ENCODE measurements at regions not wholly inside any gene's neighbourhood (a gene's known extent, or its start where the extent isn't known, plus 50 kb on each side); places are given as distances from the start of the nearest gene placed in this dataset.
"Not testable (repeated sequence)": the region's sequence is repeated elsewhere in the genome, so short reads cannot be mapped to it uniquely, and the experiment has no call there.

DNA sequence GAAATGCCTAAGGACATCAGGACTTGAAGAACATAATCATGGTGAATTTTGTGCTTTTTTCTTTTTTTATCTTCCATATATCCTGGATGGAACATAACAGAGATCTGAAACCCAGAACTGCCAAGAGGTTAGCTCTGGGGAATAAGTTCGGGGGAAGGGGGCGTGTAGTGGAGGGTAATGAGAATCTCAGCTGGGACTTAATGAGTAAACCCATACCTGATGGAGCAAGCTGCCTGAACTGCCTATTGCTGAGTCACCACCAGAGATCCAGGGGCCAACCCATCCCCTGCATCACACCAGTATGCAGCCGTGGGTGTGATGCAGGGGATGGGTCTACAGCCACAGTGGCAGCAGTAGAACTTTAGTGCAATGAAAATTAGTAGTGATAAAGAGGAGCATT is 267.1 kb downstream of the ZFY start:
- not testable (repeated sequence) for TF ChIP-seq SUZ12 (IDR thresholded peaks at IDR 0.05; ENCODE audit: extremely low read depth, insufficient read depth, insufficient read length); ZNF274 (IDR thresholded peaks at IDR 0.05; ENCODE audit: low read depth, low read length)
